Ishikawa (cell line): ENCODE measurements at regions not wholly inside any gene's neighbourhood (a gene's known extent, or its start where the extent isn't known, plus 50 kb on each side); places are given as distances from the start of the nearest gene placed in this dataset.
A peak's percentile ranks its signal among the peaks of the same experiment; 100 is the strongest.

Experiments used
- CEBPB ChIP-seq: IDR thresholded peaks from 2 replicates; pipeline ENCODE4 v1.6.1; 2012
- CREB1 ChIP-seq: IDR thresholded peaks from 2 replicates; pipeline ENCODE4 v1.6.1; 2012; ENCODE audit warnings: low read depth
- EGR1 ChIP-seq: IDR thresholded peaks from 2 replicates; pipeline ENCODE4 v1.6.1; 2012
- EP300 ChIP-seq: IDR thresholded peaks from 2 replicates; pipeline ENCODE4 v1.6.1; 2012; ENCODE audit warnings: borderline replicate concordance
- FOXM1 ChIP-seq: IDR thresholded peaks from 2 replicates; pipeline ENCODE4 v1.6.1; 2012; ENCODE audit warnings: low read depth, borderline replicate concordance
- NFIC ChIP-seq: IDR thresholded peaks from 2 replicates; pipeline ENCODE4 v1.6.1; 2012
- RAD21 ChIP-seq: IDR thresholded peaks from 2 replicates; pipeline ENCODE4 v1.6.1; 2012; ENCODE audit warnings: low read depth
- REST ChIP-seq: IDR thresholded peaks from 2 replicates; pipeline ENCODE4 v1.6.1; 2012; ENCODE audit warnings: low read depth, mild to moderate bottlenecking
- TAF1 ChIP-seq: IDR thresholded peaks from 2 replicates; pipeline ENCODE4 v1.6.1; 2012; ENCODE audit warnings: low read depth, mild to moderate bottlenecking
- TCF12 ChIP-seq: IDR thresholded peaks from 2 replicates; pipeline ENCODE4 v1.6.1; 2012; ENCODE audit warnings: low read depth
- TEAD4 ChIP-seq: IDR thresholded peaks from 2 replicates; pipeline ENCODE4 v1.6.1; 2012
- YY1 ChIP-seq: IDR thresholded peaks from 2 replicates; pipeline ENCODE4 v1.6.1; 2012; ENCODE audit warnings: low read depth
- ZBTB7A ChIP-seq: IDR thresholded peaks from 2 replicates; pipeline ENCODE4 v1.6.1; 2012; ENCODE audit warnings: low read depth
- TF ChIP-seq, protein P1 (sequence below): IDR thresholded peaks from 2 replicates; pipeline ENCODE4 v1.6.1; 2012
- TF ChIP-seq, protein P2 (sequence below): IDR thresholded peaks from 2 replicates; pipeline ENCODE4 v1.6.1; 2012

DNA sequence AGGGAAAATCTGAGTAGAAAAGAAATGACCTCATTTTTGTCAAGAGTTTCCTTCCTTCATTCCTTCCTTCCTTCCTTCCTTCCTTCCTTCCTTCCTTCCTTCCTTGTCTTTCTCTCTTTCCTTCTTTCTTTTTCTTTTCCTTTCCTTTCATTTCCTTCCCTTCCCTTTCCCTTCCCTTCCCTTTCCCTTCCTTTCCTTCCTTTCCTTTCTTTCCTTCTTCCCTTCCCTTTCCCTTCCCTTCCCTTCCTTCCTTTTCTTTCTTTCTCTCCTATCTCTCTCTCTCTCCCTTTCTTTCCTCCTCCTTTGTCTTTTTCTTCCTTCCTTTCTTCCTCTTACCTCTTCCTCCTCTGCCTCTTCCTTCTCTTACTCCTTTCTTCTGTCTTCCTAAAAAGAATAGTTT is 347.6 kb downstream of the FAM47A start:
- TF ChIP-seq, protein P1, sequence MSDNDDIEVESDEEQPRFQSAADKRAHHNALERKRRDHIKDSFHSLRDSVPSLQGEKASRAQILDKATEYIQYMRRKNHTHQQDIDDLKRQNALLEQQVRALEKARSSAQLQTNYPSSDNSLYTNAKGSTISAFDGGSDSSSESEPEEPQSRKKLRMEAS: no peak
- TF ChIP-seq ZBTB7A: no peak
- TF ChIP-seq CREB1: no peak
- TF ChIP-seq RAD21: no peak
- no peak for TF ChIP-seq NFIC
- TF ChIP-seq TEAD4: no peak
- TF ChIP-seq CEBPB: no peak
- TF ChIP-seq TCF12: no peak
- no peak for TF ChIP-seq YY1
- TF ChIP-seq EP300: no peak
- TF ChIP-seq, protein P2, sequence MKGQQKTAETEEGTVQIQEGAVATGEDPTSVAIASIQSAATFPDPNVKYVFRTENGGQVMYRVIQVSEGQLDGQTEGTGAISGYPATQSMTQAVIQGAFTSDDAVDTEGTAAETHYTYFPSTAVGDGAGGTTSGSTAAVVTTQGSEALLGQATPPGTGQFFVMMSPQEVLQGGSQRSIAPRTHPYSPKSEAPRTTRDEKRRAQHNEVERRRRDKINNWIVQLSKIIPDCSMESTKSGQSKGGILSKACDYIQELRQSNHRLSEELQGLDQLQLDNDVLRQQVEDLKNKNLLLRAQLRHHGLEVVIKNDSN: no peak
- TF ChIP-seq REST: no peak
- TF ChIP-seq TAF1: no peak
- no peak for TF ChIP-seq EGR1
- TF ChIP-seq FOXM1: no peak

DNA sequence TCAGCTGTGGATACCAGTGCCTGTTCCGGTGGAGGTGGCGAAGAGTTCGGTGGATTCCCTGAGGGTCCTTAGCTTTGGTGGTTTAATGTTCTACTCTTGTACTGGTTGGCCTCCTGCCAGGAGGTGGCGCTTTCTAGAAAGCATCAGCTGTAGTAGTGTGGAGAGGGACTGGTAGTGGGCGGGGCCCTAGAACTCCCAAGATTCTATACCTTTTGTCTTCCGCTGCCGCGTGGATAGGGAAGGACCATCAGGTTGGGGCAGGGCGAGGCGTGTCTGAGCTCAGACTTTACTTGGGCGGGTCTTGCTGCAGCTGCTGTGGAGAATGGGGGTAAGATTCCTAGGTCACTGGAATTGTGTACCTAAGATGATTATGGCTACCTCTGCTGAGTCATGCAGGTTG is 390.3 kb downstream of the FAM47A start:
- TF ChIP-seq TCF12 (no peak), TEAD4 (no peak), EGR1 (no peak), REST (no peak), ZBTB7A (no peak), YY1 (no peak), CEBPB (no peak), EP300 (no peak), FOXM1 (no peak), CREB1 (no peak), RAD21 (no peak), TAF1 (no peak), NFIC (no peak)
- TF ChIP-seq, protein P2: no peak
- TF ChIP-seq, protein P1: no peak

DNA sequence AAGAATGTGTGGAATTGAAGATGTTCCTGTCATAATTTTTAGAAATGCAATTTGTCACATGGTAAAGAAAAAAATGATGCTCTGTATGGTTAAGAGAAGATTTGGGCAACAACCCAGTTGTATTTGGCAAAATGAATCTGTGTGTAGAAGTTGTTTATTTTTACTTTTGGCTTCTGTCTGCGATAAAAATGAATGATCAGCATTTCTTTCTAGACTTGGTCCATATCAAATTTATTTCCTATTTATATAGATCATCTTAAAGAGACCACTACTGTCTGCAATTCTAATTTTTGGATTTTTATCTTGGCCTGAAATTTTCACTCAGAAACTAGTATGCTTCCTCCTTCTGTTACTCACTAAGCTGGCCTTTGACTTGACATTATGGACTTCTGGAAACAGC is 396.9 kb downstream of the FAM47A start:
- TF ChIP-seq RAD21 (no peak), REST (no peak), TCF12 (no peak), EP300 (no peak), ZBTB7A (no peak), TAF1 (no peak), CREB1 (no peak)
- TF ChIP-seq, protein P1: no peak

DNA sequence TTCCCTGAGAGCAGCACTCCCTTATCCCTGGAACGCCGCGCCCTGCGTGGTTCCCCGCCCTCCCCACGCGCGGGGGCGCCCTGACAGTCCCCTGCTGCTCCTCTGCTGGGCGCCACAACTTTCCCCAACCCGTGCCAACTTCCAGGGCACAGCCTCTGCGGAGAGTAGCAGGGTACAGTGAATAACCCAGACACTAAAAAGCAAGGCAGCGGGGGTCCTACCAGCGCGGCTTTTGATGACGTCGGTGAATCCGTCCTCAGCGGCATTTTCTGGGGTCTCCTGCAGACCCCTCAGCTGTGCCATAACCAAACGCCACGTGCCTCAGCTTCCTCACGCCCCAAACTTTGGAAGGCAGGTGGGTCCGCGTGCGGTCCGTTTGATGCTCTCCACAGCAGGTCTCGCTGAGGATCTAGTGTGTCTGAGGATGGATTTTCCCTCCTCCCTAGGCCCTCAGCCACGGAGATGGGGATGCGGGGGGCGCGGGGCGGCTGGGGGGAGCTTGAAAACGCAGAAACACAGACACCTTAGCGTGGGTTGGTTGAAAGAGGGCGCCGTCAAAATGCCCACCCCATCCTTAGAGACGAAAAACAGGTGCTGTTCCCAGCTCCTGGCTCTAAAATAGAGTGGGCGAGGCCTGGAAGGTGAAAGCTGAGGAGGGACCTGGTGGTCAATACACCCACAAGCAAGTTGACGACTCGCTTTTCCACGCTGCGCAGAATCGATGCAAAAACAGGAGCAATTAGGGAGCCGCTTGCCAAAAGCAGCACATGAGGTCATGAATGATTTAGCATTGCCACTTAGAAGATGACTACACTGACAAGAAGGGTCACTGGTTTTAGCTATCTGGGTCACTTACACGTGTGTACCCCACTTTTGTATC is 405.6 kb downstream of the FAM47A start:
- 0 out of 2 replicates have a peak, but pooled peaks have one; percentile 47 for TF ChIP-seq EGR1
- peak; percentile 29; the same call in 1 of the 2 replicates for TF ChIP-seq NFIC
- no peak for TF ChIP-seq EP300
